SK-N-SH (cell line): ENCODE measurements at regions not wholly inside any gene's neighbourhood (a gene's known extent, or its start where the extent isn't known, plus 50 kb on each side); places are given as distances from the start of the nearest gene placed in this dataset.

ENCODE experiments used
- EP300 ChIP-seq, 2 experiments: IDR thresholded peaks; 2 replicates each; pipeline versions ENCODE4 v1.4.0 to v1.6.1; 2012; ENCODE audit warnings: borderline replicate concordance in 1 of 2, low read depth in 1 of 2, low read length in 1 of 2
- EZH2phosphoT487 ChIP-seq: fragments of 200-600 bp; sonication (generic); IDR thresholded peaks from 2 replicates; pipeline ENCODE4 v1.6.1; 2017; ENCODE audit warnings: low read depth, mixed run types, mild to moderate bottlenecking, antibody characterized with exemption, moderate library complexity, borderline replicate concordance
- GABPA ChIP-seq: IDR thresholded peaks from 2 replicates; pipeline ENCODE4 v1.4.0; 2012; ENCODE audit warnings: low read depth, mild to moderate bottlenecking
- GATA2 ChIP-seq: sonication (generic); formaldehyde crosslinking; IDR thresholded peaks from 2 replicates; pipeline ENCODE4 v1.5.0; 2020; ENCODE audit warnings: mild to moderate bottlenecking, missing genetic modification reagents
- POLR2AphosphoS5 ChIP-seq: IDR thresholded peaks from 2 replicates; pipeline ENCODE4 v1.6.1; 2012; ENCODE audit warnings: low read depth, low read length
- RAD21 ChIP-seq: IDR thresholded peaks from 2 replicates; pipeline ENCODE4 v1.6.1; 2012; ENCODE audit warnings: mild to moderate bottlenecking, low read length
- RCOR1 ChIP-seq: fragments of 150-350 bp; IDR thresholded peaks from 2 replicates; pipeline ENCODE4 v1.6.1; 2017; ENCODE audit warnings: antibody characterized with exemption, low read length
- RFX5 ChIP-seq: IDR thresholded peaks from 2 replicates; pipeline ENCODE4 v1.6.1; 2012; ENCODE audit warnings: mild to moderate bottlenecking, improper control_type of control experiment, low read length
- SIN3A ChIP-seq: IDR thresholded peaks from 2 replicates; pipeline ENCODE4 v1.6.1; 2012; ENCODE audit warnings: low read depth, mild to moderate bottlenecking, low read length, moderate library complexity, borderline replicate concordance
- TAF1 ChIP-seq: IDR thresholded peaks from 2 replicates; pipeline ENCODE4 v1.6.1; 2012; ENCODE audit warnings: low read depth, mild to moderate bottlenecking, low read length, moderate library complexity, borderline replicate concordance
- TF ChIP-seq, protein P1 (sequence below): fragments of 200-600 bp; sonication (generic); IDR thresholded peaks from 2 replicates; pipeline ENCODE4 v1.6.1; 2017; ENCODE audit warnings: antibody characterized with exemption, mild to moderate bottlenecking, moderate library complexity
- TF ChIP-seq, protein P2 (sequence below): IDR thresholded peaks from 2 replicates; pipeline ENCODE4 v1.6.1; 2012; ENCODE audit warnings: mild to moderate bottlenecking, low read depth, low read length, moderate library complexity

DNA sequence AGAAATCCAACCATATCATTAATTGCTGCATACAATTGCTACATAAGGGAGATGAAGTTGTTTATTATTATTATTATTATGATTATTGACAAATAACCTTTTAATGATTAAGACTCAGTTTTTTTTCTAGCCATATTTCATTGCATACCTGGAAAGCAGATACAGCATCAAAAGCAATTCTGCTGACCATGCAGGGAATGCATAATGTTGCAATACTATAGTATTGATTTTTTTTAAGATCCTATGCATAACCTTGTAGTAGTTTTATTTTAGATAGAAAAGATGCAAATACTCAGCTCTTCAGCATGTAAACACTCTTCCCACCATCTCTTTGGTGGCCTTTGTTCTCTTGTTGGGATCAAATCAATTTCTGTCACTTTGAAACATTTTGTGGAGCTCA lies 300.9 kb upstream of the MAP3K7 start:
- no peak for TF ChIP-seq SIN3A
- TF ChIP-seq GATA2 (CRISPR knock-in tag): no peak
- TF ChIP-seq, protein P1, sequence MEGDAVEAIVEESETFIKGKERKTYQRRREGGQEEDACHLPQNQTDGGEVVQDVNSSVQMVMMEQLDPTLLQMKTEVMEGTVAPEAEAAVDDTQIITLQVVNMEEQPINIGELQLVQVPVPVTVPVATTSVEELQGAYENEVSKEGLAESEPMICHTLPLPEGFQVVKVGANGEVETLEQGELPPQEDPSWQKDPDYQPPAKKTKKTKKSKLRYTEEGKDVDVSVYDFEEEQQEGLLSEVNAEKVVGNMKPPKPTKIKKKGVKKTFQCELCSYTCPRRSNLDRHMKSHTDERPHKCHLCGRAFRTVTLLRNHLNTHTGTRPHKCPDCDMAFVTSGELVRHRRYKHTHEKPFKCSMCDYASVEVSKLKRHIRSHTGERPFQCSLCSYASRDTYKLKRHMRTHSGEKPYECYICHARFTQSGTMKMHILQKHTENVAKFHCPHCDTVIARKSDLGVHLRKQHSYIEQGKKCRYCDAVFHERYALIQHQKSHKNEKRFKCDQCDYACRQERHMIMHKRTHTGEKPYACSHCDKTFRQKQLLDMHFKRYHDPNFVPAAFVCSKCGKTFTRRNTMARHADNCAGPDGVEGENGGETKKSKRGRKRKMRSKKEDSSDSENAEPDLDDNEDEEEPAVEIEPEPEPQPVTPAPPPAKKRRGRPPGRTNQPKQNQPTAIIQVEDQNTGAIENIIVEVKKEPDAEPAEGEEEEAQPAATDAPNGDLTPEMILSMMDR: no peak
- TF ChIP-seq RCOR1: no peak
- TF ChIP-seq POLR2AphosphoS5: no peak
- TF ChIP-seq RAD21: no peak
- no peak for TF ChIP-seq GABPA
- no peak for TF ChIP-seq EP300 (IDR thresholded peaks at IDR 0.05; ENCODE audit: borderline replicate concordance in 1 of 2, low read depth in 1 of 2, low read length in 1 of 2)
- no peak for TF ChIP-seq TAF1
- TF ChIP-seq, protein P2, sequence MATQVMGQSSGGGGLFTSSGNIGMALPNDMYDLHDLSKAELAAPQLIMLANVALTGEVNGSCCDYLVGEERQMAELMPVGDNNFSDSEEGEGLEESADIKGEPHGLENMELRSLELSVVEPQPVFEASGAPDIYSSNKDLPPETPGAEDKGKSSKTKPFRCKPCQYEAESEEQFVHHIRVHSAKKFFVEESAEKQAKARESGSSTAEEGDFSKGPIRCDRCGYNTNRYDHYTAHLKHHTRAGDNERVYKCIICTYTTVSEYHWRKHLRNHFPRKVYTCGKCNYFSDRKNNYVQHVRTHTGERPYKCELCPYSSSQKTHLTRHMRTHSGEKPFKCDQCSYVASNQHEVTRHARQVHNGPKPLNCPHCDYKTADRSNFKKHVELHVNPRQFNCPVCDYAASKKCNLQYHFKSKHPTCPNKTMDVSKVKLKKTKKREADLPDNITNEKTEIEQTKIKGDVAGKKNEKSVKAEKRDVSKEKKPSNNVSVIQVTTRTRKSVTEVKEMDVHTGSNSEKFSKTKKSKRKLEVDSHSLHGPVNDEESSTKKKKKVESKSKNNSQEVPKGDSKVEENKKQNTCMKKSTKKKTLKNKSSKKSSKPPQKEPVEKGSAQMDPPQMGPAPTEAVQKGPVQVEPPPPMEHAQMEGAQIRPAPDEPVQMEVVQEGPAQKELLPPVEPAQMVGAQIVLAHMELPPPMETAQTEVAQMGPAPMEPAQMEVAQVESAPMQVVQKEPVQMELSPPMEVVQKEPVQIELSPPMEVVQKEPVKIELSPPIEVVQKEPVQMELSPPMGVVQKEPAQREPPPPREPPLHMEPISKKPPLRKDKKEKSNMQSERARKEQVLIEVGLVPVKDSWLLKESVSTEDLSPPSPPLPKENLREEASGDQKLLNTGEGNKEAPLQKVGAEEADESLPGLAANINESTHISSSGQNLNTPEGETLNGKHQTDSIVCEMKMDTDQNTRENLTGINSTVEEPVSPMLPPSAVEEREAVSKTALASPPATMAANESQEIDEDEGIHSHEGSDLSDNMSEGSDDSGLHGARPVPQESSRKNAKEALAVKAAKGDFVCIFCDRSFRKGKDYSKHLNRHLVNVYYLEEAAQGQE: no peak
- TF ChIP-seq EZH2phosphoT487: no peak
- no peak for TF ChIP-seq RFX5
